GM11168 (cell line): ENCODE measurements at regions not wholly inside any gene's neighbourhood (a gene's known extent, or its start where the extent isn't known, plus 50 kb on each side); places are given as distances from the start of the nearest gene placed in this dataset.
"Not testable (repeated sequence)": the region's sequence is repeated elsewhere in the genome, so short reads cannot be mapped to it uniquely, and the experiment has no call there.

ENCODE experiments used
- in situ Hi-C: fragments of 300-500 bp; cut with MboI; formaldehyde crosslinking; loops from one replicate; pipeline ENCODE4 v1.12.0; 2022; ENCODE audit warnings: low sequenced_read_pairs; ENCODE audit not compliant: unreplicated experiment

DNA sequence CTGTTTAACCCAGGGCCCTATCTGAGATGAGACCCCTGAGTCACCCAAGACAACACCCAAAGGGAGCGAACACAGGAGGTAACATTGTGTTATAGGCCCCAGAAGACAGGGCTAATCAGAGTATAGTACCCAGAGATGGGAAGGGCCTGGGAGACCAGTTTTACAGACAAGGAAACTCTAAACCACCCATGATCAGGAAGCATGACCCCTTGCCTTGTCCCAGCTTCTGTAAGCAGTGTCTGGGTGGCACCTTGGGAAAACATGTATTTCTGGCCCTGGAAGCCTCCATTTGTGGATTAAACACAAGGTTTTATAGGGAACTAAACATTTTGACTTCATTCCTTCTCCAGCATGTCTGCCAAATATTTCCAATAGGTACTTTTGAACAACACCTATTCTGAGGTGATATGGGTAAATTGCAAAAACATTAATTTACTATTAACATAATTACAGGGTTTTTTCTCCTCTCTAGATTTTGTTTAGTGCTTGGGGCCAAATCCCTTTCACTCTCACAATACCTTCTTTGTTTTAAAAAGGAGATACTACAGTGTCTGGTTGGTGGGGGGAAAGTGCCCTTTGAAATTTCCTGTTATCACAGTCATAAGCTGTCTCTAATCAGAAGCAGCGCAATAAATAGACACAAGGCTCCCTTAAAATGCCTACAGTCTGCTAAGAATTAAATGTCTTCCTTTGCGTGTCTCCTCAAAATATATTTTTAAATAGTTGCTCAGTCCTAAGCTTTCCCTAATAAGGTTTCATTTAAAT lies 341.1 kb downstream of the BCL11A start:
- in situ Hi-C loops: no loop called here

DNA sequence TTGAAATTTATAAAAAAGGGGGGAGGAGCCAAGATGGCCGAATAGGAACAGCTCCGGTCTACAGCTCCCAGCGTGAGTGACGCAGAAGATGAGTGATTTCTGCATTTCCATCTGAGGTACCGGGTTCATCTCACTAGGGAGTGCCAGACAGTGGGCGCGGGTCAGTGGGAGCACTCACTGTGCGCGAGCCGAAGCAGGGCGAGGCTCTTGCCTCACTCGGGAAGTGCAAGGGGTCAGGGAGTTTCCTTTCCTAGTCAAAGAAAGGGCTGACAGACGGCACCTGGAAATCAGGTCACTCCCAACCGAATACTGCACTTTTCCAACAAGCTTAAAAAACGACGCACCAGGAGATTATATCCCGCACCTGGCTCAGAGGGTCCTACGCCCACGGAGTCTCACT lies 364.4 kb downstream of the BCL11A start:
- in situ Hi-C loops: not testable (repeated sequence)

DNA sequence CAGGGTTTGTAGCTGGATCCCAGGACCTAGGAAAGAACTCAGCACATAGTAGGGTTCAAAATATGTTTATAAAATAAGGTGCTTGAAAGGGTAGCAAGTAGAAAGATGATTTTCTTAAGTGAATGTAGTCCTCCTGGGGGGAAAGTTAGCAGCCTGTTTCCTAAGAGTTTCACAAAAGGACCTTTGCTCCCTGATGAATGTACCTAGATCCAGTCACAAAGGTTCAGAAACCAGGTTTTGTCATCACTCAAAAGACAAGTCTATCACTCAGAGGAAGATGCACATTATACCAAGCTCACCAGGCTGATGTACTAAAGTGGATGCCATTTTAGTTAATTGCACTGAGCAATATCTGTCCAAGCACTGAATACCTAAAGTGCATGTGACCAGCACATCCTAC lies 378.2 kb downstream of the BCL11A start:
- in situ Hi-C loops: no loop called here

DNA sequence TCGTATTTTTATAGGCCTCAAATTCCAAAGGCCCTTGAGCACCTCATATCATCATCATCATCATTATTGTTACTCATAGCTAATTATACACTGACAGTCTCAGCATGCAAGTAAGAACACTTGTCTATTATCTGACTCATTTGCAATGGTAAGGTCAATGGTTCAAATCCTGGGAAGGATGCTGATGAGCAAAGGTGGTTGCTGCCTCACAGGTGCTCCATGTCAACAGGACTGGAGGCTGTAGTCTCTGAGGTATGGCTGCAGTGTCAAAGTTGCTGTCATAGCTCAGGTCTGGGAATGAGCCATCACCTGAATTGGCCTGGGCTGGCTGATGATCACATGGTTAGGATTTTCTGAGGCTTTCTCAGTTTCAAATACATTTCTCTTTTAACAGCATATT lies 379.3 kb downstream of the BCL11A start:
- in situ Hi-C loops: loop anchor here (25.0 kb wide), 1 partner anchor 388 kb away; the partner anchor contains the start of gene BCL11A

DNA sequence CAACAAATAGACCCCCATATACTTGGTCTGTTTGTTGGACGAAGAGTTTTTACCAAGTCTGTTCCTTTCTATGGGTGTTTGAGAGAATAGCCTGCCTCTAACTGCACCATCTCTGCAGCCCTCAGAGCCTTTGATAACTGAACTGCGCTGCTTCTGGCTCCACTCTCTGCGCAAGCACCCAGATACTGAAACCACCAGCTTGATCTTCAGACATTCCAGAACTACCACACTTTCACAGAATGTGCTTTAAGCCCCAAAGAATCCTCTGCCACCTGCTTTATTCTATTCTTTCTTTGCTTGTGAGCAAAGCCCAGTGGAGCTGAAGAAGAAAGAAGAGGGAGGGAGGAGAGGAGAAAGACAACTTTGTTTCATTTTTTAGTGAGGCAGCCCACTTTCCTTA lies 380.7 kb downstream of the BCL11A start:
- in situ Hi-C loops: loop anchor here (25.0 kb wide), 1 partner anchor 390 kb away; the partner anchor contains the start of gene BCL11A

DNA sequence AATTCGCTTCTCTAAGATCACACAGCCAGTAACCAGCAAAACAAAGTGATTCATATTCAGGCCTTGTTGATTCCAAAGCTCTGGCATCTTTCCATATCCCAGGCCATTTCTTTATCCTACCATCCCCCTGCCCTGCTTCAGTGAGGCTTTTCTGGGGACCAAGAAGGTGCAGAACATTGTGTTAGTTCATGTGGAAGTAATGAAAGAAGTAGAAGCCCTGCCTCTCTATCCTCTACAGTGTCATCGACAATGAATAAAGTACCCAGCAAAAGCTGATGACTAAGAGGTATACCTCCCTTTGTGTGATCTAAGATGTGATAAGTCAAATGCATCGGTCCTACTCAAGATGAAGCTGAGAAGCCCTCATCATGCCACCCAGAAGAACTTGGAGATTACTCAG lies 383.2 kb downstream of the BCL11A start:
- in situ Hi-C loops: loop anchor here (25.0 kb wide), 1 partner anchor 392 kb away; the partner anchor contains the start of gene BCL11A

DNA sequence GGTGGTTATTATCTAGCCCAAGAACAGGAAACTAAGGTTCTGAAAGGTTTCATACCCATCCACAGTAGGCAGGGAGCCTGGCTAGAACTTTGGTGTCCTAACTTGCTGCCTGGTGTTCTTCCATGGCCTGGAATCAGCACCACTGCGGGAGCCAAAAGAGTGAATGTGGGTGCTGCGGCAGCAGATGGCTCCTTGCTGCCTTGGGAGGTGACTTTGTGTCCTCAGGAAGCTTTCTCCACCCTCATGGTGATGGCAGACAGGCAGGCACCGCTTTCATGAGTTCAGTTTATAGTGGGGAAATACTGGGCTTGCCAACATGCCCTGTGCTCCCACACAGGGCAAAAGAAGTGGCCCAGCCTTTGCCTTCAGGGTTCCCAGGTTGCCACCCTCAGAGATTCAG lies 385.2 kb downstream of the BCL11A start:
- in situ Hi-C loops: loop anchor here (25.0 kb wide), 1 partner anchor 394 kb away; the partner anchor contains the start of gene BCL11A

DNA sequence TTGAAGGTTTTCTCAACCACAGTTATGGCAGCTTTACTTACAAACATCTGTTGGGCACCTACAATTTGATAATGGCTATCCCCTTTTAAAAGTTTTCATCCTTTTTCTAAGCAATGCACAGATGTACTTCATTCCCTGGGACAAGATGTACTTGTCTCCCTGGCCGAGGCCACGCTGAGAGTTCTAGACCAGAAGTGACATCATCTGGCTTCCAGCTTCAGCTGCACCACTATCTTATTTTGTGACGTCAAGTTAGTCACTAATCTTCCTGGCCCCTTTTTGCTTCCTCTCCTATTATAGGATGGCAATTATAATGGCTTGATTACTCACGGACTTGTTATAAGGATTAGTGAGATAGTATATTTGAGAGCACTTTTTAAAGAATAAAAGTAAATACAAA lies 386.4 kb downstream of the BCL11A start:
- in situ Hi-C loops: loop anchor here (25.0 kb wide), 1 partner anchor 395 kb away; the partner anchor contains the start of gene BCL11A

DNA sequence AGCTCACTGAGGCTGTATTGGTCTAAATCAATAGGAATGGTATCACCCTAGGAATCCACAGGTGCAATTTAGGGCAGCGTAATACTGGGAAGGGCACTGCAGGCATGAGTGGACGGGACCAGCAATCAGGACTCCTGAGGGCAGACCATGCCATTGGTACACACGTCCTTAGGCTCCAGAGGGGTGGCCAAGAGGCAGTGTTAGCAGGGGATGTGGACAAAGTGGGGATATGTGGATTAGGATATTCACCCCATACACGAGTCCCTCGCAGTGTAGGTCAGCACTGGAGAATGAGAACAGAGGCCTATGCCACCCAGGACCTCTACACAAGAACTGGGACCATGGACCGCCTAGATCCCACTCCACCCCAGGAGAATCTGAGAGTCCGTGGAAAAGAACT lies 389.8 kb downstream of the BCL11A start:
- in situ Hi-C loops: loop anchor here (25.0 kb wide), 1 partner anchor 399 kb away; the partner anchor contains the start of gene BCL11A

DNA sequence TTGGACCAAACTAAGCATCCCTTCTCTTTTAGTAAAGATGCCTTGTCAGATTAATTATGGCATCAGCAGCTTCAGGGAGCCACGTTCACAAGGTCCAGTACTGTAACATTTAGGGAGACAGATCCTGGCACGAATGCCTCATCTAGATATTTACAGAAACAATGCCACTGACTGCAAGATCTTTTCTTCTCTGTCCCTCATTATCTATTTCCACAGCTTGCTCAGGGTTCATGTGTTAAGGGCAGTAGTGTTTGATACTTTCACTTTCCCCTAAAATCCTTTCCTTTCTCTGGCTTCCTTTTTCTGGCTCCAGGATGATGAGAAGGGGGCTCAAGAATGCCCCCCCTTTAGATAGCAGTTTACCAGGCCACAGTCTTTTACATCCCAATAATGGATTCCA lies 393.9 kb downstream of the BCL11A start:
- in situ Hi-C loops: loop anchor here (25.0 kb wide), 1 partner anchor 403 kb away; the partner anchor contains the start of gene BCL11A

DNA sequence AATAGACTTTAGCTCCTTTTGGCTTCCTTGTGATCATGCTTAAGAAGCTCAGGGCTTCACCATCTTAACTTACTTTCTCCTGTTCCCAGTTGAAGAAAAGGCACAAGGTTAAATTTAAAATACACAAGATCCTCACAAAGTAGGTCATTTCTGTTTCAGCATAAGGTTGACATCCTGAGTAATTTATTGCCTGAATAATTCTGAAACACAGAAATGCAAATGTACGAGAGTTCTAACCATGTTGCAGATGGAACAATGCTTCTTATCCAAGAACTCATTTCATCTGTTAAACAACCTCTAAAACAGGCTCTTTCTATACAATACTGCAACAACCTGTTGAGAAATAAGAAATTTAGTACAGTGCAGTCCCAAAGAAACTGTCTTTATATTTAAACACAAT lies 395.2 kb downstream of the BCL11A start:
- in situ Hi-C loops: loop anchor here (25.0 kb wide), 1 partner anchor 404 kb away; the partner anchor contains the start of gene BCL11A

DNA sequence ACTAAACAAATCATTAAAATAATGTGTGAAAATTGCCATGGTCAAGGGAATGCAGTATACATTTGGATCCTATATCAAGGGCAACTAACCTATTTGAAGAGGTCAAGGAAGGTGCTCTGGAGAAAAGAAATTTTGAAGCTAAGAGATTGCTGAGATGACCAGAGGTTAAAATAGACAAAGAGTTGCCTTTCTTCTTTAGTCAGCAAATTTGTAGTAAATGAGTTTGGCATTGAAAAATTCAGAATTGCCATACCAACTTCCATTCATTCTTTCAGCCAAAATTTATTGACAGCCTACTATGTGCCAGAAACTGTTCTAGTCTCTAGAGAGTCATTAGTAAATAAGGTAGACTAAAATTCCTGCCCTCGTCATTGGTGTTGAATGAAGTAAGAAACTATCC lies 396.2 kb downstream of the BCL11A start:
- in situ Hi-C loops: loop anchor here (25.0 kb wide), 1 partner anchor 405 kb away; the partner anchor contains the start of gene BCL11A

DNA sequence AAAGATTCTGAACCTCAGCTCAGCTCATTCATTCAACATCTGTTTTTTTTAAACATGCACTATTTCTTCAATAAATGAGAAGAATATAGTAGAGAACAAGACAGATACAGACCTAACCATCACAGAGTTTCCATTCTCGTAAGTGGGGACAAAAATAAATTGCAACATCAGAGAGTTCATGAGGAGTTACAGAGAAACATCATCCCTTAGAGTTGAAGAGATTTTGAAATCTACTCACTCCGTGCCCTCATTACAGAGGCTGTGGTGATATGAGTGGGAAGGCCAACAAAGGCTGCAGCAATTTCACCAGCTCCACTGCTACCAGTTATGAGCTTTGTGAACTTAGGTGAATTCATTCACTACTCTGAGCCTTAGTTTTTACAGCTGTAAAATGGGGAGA lies 399.3 kb downstream of the BCL11A start:
- in situ Hi-C loops: loop anchor here (25.0 kb wide), 1 partner anchor 408 kb away; the partner anchor contains the start of gene BCL11A

DNA sequence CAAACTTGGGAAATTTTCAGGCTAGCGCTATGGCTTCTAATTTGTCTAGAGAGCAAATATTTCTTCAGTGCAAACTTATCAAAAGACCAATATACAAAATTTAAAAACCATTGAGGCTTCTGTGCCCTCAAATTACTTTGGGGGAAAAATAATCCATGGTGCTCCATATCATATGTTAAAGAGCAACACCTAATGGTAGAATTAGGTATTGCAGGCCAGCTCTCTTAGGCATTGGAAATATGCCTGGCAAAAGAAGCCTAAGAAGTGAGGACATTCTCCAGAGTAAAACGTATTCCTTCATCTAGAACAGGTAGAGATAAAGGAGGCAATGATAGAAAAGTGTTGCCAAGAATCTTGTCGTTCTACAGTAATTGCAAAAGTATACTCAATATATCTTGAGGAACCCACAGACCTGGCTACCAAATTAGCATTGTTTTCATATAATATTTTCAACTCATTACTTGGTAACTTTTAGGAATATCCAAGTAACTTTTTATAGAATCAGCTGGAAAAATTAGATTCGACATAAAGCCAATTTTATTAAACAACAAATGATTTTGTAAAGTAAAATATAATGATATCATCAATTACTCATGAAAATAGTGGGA lies 401.1 kb downstream of the BCL11A start:
- in situ Hi-C loops: loop anchor here (25.0 kb wide), 1 partner anchor 410 kb away; the partner anchor contains the start of gene BCL11A

DNA sequence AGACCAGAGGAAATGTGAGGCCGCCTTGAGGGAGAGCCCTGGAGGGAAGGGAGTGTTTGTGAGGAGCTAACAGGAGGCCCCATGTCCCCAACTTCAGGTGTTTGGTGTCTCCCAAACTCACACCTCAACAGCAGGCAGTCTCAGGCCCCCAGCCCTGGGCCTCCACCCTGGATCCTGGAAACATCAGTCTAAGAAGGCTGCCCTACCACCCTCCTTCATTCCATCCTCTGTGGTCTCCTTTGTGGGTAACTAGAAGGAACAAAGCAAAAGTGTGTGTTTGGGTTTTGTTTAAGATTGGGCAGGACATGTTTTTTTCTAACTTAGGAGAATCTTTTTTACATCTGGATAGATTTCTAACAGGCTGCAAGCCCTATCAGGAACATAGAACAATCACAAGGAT lies 404.3 kb downstream of the BCL11A start:
- in situ Hi-C loops: no loop called here

DNA sequence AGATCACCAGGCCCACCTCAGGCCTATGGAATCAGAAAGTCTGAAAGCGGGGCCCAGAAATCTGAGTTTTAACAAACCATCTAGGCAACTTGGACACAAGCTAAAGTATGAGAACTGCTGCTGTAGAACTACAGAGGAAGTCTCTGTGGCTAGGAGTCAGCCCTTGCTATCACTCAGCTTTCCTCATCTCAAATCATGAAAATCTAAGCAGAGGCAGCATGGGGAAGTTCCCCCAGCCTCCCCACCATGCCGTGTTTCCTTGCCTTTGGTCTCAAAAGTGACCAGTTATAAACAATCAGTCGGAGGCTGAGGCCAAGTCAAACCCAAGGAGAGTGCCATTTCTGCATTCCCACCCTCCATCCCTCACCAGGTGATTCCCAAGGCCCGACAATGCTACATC lies 404.7 kb downstream of the BCL11A start:
- in situ Hi-C loops: no loop called here

DNA sequence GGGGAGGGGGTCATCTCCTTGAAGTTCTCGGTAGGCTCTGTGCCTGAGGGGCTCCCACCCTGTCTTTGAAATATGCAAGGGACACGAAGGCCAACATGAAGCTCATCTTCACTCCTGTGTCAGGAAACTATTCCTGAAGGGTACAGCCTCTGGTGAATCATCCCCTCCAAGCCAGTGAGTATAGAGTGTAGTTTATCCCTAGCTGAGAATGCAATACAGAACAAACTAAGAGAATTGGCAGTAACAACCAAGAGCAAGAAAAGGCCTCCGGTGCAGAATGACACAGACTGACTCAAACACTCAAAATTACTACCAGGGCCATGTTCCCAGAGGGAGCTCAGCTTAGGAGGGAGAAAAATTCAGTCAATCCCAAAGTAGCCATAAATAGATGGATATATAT lies 413.3 kb downstream of the BCL11A start:
- in situ Hi-C loops: no loop called here

DNA sequence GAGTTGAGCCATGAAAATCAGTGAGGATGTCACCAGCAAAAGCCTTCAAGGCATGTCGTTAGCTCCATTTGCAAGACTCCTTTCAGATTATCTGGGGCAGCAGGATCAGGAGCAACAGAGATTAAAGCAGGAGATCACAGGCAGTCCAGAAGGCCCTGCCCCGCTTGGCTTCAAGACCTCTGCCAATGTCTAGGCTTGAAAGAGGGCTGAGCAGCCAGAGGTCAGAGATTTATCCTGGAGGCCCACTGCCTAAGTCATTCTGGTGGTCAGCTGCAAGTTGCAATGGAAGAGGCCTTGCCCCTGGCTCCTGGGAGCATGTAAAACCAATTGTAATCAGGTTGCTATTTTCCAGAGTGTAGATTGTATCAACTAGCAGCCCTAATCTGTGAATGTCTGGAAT lies 416.5 kb downstream of the BCL11A start:
- in situ Hi-C loops: no loop called here

DNA sequence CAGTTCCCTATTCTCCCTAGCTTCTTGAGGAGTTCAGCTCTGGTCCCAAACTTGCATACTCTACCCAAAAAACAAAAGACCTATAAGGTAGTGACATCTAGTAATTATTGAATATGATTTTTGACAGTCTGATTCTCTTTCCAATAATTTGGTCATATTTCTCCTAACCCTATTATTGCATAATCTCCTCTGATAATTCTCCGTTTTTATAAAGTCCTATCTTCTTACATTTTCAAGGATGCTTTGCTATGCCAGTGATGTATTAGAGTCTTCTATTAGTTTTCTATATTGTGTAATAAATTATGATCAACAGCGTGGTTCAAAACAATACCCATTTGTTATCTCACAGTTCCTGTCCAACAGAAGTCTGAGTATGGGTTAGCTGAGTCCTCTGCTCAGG lies 426.3 kb downstream of the BCL11A start:
- in situ Hi-C loops: no loop called here

DNA sequence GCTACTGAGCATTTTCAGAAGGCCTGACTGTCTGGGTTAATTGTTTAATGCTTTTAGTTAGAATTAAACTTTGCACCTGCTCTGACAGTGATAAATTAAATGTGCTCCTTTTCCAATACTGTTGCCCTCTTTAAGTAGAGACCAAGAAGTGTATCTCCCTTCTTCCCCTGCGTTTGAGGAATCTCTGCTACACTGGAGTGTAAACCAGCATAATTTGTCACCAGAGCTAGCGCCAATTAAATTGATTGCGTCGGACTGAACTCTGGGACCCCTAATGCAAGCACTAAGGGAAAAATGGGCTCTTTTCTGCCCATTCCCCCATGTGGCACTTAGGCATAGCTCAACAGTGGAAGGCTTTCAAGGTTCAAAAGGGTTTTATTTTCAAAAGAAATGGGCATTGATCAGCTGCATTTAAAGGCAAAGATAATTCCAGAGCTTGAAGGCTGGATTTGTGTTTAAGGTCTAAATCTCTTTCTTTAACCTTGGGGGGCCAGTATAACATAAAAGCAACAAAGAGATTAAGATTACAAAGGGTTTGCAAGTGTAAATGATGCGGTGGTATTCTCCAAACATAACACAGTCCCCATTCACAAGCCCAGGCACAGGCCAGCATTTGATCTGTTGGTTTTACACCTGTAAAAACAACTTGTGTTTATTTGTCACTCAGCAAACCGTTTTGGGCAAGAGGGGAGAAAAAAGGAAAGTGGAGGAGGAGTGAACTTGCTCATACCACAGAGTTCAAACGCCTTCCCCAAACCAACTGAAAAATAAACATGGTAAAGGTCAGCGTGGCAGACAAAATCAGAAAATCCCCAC lies 427.6 kb downstream of the BCL11A start:
- in situ Hi-C loops: no loop called here
